Putamen (tissue), 1 donor: ENCODE measurements at regions not wholly inside any gene's neighbourhood (a gene's known extent, or its start where the extent isn't known, plus 50 kb on each side); places are given as distances from the start of the nearest gene placed in this dataset.

Experiments
- DNase-seq: peaks from one replicate; pipeline ENCODE4 v3.0.0-alpha.2; 2016; ENCODE audit warnings: low spot score

DNA sequence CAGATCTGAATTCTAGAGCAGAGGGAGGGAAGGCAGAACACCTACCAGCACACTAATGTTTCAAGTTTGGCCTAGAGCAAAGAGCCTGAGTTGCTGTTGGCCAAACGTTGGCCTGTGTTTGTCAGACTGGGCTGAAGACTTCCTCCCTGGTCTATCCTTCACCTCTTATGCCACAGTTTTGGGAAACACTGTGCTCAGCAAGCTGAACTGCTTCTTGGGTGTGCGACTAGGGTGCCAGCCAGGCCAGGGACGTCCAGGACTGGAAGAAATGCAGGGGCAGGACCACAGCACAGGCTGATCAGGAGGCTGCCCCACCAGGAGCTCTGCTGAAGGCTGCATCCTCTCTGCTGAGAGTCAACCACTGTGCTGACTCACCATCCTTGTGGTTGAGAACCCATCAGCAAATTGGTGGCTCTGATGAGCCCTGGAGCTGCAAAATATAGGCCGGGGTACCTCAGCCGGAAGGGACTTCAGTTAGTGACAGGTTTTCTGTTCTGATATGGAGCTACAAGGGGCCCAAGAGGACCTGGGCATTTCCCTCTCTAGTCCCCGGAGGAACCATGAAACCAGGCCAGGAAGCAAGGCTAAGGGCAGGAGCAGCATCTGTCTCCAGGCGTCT, 131.6 kb upstream of the RASGRP1 start:
- DNase-seq = no peak

GRCh38 chr15:38696790-38697495, 132.3 kb upstream of the RASGRP1 start:
- no peak for DNase-seq

DNA sequence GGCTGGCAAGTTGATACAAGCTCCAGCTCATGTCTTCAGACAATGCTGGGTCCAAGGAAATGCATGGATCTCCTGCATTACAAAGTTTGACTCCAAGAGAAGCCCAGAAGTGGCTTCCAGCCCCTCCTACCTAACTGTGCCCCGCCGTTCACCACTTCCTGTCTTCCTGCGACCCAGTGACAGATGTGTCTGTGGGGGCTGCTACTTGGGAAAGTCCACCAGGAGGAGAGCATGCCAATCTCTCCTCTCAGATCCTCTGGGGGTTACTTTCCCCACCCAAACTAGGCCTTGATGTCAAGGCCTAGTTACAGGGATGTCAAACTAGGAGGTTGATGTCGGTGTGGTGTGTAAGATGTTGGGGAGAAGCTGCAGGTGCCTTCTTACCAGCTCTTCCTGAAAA, 133.6 kb upstream of the RASGRP1 start:
- DNase-seq = no peak

DNA sequence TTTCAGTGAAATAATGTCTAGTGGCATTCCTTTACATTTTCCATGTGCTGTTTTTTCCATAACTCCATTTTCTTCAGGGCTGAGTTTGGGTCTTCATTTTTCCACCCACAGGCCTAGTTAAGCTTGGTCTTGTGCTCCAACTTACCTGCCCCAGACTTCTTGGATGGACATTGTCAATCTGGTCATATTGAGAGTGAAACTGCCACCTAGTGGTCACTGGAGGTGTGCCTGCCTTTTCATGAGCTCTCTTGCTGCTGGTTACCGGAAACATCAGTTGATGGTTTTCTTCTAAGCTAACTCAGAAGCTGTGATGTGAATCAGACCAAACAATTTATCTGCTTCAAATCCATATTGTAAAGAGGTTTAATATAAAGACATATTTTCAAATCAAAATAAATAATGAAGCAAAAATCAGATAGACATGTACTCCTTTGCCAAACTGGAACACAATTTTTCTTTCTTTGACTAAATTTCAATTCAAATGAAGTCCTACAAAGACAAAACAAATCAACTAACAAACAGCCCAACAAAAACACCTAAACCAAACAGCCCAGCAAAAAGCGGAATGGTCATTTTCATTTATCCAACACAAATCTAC, 135.1 kb upstream of the RASGRP1 start:
- peak; percentile 16 for DNase-seq

- no peak for DNase-seq
Observed at GRCh38 chr15:38701149-38701548, 136.5 kb upstream of the RASGRP1 start.

DNA sequence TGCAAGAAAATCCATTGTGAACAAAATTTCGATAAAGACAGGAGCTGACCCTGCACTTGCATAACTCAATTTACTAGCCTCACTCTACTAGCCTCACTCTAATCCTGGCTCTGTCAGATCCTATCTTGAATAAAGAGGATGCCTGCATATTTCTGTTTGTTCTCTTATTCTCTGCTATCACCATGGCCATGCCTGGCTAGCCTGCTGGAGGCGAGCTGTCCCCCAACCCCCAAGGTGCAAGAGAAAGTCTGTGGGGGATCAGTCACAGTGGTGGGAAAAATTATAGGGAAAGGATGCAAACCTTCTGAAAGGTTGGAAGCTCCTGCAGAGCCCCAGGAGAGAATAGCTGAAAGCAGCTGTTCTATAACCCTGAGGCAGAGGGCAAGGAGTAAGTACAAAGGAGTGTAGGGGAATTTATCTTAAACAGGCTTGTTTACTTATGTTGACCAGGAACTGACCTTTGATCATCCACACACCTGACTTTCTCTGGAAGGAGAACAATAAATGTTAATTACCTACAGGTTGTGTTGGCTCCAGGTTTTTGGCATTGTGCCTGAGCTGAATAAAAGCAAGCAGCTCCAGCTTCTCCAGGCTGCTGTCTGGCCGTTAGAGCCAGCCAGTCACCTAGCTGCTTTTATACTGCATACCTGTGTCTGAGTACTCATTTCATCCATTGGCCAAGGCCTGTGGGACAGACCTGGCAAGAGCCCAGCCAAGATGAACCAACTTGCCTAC, 137.7 kb upstream of the RASGRP1 start:
- no peak for DNase-seq

- DNase-seq = no peak
Observed at GRCh38 chr15:38705436-38706219, 141.0 kb upstream of the RASGRP1 start.

DNA sequence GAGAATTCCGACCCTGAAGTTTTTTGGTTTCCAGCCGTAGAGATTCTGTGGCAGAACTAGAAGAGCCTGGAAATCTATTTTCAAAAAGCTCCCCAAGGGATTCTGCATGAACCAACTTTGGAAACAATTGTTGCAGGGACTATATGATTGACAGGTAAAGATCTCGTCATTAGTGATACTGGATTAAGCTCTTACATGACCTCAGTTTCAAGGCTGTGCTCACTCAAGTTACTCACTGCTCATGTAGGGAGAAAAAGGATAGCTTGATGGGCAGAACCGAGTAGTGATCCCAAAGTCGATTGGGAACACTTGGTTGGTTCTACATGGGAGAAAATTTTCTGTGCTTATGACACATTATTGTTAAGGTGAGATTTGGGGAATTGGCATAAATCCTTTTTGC, 142.3 kb upstream of the RASGRP1 start:
- no peak for DNase-seq

GRCh38 chr15:38707802-38708671, 143.4 kb upstream of the RASGRP1 start:
- peak; percentile 18 for DNase-seq

DNA sequence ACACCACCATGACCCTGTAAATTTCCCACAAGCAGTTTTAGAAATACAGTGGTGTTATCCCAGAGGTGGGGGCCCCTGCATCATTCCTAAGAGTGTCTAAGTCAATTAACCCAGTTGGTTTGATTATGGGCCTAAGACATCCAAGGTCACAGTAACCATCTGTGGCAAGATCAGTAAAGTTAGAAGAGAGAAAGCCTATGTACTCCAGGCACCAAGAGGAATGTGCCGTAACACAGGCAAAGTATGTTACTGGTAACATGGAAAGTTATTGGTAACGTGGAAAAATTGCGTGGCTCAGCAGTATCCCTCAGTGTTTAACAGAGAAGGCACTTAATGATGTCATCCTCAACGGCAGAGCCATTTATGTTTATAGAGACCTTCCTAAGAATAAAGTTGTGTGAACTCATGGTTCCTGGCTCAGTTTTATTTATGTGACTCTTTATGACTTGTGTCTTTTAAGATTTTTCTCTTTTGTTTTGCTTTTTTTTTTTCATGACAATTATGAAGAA, 144.1 kb upstream of the RASGRP1 start:
- DNase-seq = no peak

- DNase-seq = no peak
Observed at GRCh38 chr15:38709196-38709595, 144.6 kb upstream of the RASGRP1 start.

- DNase-seq = no peak
Observed at GRCh38 chr15:38714309-38715072, 149.9 kb upstream of the RASGRP1 start.

- DNase-seq = no peak
Observed at GRCh38 chr15:38720893-38721567, 156.4 kb upstream of the RASGRP1 start.

GRCh38 chr15:38721568-38721945, 156.9 kb upstream of the RASGRP1 start:
- DNase-seq = no peak

GRCh38 chr15:38722236-38722635, 157.6 kb upstream of the RASGRP1 start:
- DNase-seq = no peak

DNA sequence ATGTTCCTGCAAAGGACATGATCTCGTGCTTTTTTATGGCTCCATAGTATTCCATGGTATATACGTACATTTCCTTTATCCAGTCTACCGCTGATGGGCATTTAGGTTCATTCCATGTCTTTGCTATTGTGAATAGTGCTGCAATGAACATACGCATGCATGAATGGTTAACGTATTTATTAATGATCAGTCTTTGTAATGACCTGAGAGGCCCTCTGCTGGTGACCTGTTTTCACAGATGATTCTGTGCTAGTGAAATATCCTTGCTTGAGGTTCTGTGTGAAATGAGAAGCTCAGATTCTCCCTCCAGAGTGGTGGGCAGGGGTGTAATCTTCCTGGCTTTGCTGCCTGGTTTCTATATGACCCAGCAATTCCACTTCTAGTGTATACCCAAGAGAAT, 160.2 kb upstream of the RASGRP1 start:
- DNase-seq = no peak

DNA sequence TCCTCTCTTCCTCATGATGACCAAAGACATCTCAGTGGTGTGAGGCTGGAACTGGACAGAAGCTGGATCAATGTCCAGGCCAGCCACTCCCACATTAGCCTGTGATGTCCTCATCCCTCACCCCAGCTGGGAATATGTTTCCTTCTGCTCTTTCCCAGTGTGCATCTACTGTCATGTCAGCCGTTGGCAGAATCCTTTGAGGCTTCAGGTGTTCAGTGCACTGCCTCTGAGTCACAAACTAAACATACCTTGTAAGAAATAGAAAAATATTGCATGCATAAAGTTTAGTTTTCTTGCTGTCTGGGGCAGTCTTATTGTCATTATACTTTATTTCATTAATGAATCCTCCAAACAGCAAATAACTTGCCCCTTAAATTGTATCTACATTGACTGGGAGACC, 161.6 kb upstream of the RASGRP1 start:
- no peak for DNase-seq

DNA sequence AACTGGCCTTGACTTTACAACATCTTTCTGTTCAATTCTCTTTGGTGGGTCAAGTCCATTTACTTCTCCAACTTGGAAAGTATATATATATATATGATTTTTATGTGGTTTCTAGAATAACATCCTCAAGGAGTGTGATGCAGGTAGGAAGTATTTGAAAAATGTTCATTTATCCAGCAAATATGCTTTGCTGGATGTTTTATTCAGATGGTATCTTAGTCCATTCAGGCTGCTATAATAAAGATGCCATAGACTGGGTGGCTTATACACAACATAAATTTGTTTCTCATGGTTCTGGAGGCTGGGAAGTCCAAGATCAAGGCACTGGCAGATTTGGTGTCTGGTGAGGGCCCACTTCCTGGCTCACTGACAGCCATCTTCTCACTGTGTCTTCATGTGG, 168.7 kb upstream of the RASGRP1 start:
- no peak for DNase-seq

DNA sequence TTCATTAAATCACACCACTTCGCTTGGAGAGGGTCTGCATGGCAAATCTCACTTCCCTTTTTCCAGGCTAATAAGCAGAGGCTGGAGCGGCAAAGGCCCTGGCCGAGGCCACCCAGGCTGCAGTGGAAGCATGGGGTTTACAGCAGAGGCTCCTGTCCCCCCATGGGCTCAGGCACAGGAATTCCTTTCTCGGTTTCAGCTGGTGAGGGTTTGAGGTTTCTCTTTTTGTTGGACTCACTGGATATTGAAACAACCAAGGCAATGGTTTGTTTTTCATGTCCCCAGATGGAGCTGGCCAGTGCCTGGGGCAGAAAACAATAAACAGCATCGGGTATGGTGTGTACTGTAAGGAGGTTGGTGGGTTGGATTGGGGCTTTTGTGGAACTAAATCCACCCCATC, 175.6 kb upstream of the RASGRP1 start:
- DNase-seq = no peak

- DNase-seq = no peak
Observed at GRCh38 chr15:38743147-38743546, 178.5 kb upstream of the RASGRP1 start.
